ENCODE measurements at regions not wholly inside any gene's neighbourhood (a gene's known extent, or its start where the extent isn't known, plus 50 kb on each side); places are given as distances from the start of the nearest gene placed in this dataset.
"Not testable (repeated sequence)": the region's sequence is repeated elsewhere in the genome, so short reads cannot be mapped to it uniquely, and the experiment has no call there.

- in situ Hi-C loops (cut with MboI; ENCODE audit: low pct_unique_long_range_greater_than_20kb, low sequenced_read_pairs, unreplicated experiment) = no loop called here
- no peak for DNase-seq (ENCODE audit: low spot score)
- TF ChIP-seq CTCF (IDR thresholded peaks at IDR 0.05; ENCODE audit: extremely low read depth, insufficient read depth, missing control alignments) = no peak
Observed at GRCh38 chr2:63735263-63735662, 106.4 kb upstream of the UGP2 start.

DNA sequence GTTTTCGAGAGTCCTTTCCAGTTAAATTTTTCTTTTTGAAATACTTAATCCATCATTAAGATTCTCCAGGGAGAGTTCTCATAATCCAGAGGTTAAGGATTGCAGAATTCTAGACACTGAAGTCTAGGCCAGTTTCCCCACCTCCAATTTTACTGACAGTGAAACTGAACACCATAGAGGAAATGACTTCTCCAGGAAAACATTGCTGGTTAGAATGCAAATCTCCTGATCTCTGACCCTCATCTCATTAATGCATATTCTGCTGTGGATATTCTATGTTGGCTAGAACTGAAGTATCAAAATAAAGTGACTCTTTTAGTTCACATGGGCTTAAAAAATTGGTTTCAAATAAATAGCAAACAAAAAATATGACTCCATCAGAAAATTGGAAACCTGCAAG lies 105.8 kb upstream of the UGP2 start:
- DNase-seq (ENCODE audit: low spot score) = no peak
- in situ Hi-C loops (cut with MboI; ENCODE audit: low pct_unique_long_range_greater_than_20kb, low sequenced_read_pairs, unreplicated experiment) = no loop called here

DNA sequence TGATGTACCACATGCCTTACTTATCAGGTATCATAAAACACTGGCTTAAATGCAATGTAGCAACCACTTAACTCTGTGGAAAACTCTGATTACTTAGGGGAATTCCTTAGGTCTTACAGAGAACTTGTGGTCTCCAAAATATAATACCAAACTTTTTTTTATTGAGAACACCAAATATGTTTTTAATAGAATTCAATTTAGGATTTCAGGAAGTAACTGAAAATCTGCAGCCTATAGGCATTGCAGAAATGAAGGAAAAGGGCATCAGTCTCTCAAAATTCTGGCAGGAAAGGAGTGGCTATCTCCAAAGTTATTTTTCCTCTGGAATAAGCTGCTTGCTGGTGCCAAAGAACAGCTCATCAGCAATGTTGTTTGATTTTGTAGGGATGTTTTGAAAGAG lies 105.3 kb upstream of the UGP2 start:
- in situ Hi-C loops (cut with MboI; ENCODE audit: low pct_unique_long_range_greater_than_20kb, low sequenced_read_pairs, unreplicated experiment) = no loop called here

More for the DNA sequence above, 105.8 kb upstream of the UGP2 start:
- no peak for TF ChIP-seq CTCF (IDR thresholded peaks at IDR 0.05; ENCODE audit: extremely low read depth, insufficient read depth, missing control alignments)

GRCh38 chr2:63737081-63737751 lies 104.5 kb upstream of the UGP2 start:
- TF ChIP-seq CTCF (IDR thresholded peaks at IDR 0.05; ENCODE audit: extremely low read depth, insufficient read depth, missing control alignments) = no peak
- in situ Hi-C loops (cut with MboI; ENCODE audit: low pct_unique_long_range_greater_than_20kb, low sequenced_read_pairs, unreplicated experiment) = no loop called here
- no peak for DNase-seq (ENCODE audit: low spot score)

More for the DNA sequence above, 105.3 kb upstream of the UGP2 start:
- no peak for DNase-seq (ENCODE audit: low spot score)
- TF ChIP-seq CTCF (IDR thresholded peaks at IDR 0.05; ENCODE audit: extremely low read depth, insufficient read depth, missing control alignments) = no peak

GRCh38 chr2:63738019-63738418 lies 103.7 kb upstream of the UGP2 start:
- TF ChIP-seq CTCF (IDR thresholded peaks at IDR 0.05; ENCODE audit: extremely low read depth, insufficient read depth, missing control alignments) = no peak
- in situ Hi-C loops (cut with MboI; ENCODE audit: low pct_unique_long_range_greater_than_20kb, low sequenced_read_pairs, unreplicated experiment) = no loop called here

GRCh38 chr2:63739180-63739579 lies 102.5 kb upstream of the UGP2 start:
- in situ Hi-C loops (cut with MboI; ENCODE audit: low pct_unique_long_range_greater_than_20kb, low sequenced_read_pairs, unreplicated experiment); DNase-seq (ENCODE audit: low spot score): not testable (repeated sequence)

More at GRCh38 chr2:63738019-63738418, 103.7 kb upstream of the UGP2 start:
- no peak for DNase-seq (ENCODE audit: low spot score)

DNA sequence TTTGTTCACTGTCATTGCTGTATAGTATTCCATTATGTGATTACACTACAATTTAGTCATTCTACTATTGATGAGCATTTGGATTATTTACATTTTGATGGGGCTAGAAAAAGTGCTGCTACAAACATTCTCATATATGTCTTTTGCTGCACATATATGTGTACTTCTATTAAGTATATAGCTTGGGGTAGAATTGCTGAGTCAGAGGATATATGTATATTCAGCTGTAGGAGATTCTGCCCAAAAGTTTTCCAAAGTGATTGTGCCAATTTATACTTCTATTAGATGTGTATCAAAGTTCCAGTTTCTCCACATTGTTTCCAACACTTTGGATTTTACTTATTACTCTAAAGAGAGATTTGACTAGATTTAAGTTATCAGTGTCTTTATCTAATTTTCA lies 101.7 kb upstream of the UGP2 start:
- in situ Hi-C loops (cut with MboI; ENCODE audit: low pct_unique_long_range_greater_than_20kb, low sequenced_read_pairs, unreplicated experiment) = no loop called here
- no peak for TF ChIP-seq CTCF (IDR thresholded peaks at IDR 0.05; ENCODE audit: extremely low read depth, insufficient read depth, missing control alignments)
- DNase-seq (ENCODE audit: low spot score) = no peak
